B cell (primary cell): ENCODE measurements at regions not wholly inside any gene's neighbourhood (a gene's known extent, or its start where the extent isn't known, plus 50 kb on each side); places are given as distances from the start of the nearest gene placed in this dataset.

Experiments
- ATAC-seq: fragments of 200-7000 bp; cut with Tn5 transposase; one replicate; pipeline ENCODE4 v1.10.0; 2021; ENCODE audit warnings: low read depth, mild to moderate bottlenecking, moderate number of reproducible peaks, moderate library complexity
- CTCF ChIA-PET: fragments of 350-600 bp; sonication (Branson Sonifier 250); formaldehyde crosslinking; loops from one replicate; lab custom pipeline; 2021; ENCODE audit warnings: antibody characterized with exemption, inconsistent platforms; lab: Charles Lee
- POLR2A ChIA-PET: fragments of 350-600 bp; sonication (Branson Sonifier 250); formaldehyde crosslinking; loops from one replicate; lab custom pipeline; 2021; ENCODE audit warnings: antibody characterized with exemption; lab: Charles Lee
- DNase-seq: peaks from one replicate; pipeline ENCODE4 v3.0.0; 2013
- H2AFZ ChIP-seq: 2 replicates; pipeline ENCODE4 v1.6.1; 2012; ENCODE audit warnings: mild to moderate bottlenecking, low read depth, low read length; ENCODE audit not compliant: insufficient read depth, poor library complexity, severe bottlenecking
- H3K27ac ChIP-seq, 2 donors: 1 replicate in 1 of 2; 2 replicates in 1 of 2; pipeline ENCODE4 v1.5.1; 2012 to 2013; ENCODE audit warnings: low read length in 2 of 2, mild to moderate bottlenecking in 2 of 2, moderate library complexity in 1 of 2
- H3K27me3 ChIP-seq, 4 experiments: fragments of 200-600 bp in 1 of 4; sonication (generic) in 1 of 4; replicated peaks in 1 of 4; 1 replicate in 2 of 4; 2 replicates in 2 of 4; pipeline versions ENCODE4 v1.6.1 to v1.7.0; 2013 to 2016; ENCODE audit warnings: low read length in 3 of 4, mild to moderate bottlenecking in 2 of 4, mixed read lengths in 1 of 4, moderate library complexity in 1 of 4; ENCODE audit not compliant: insufficient read depth in 4 of 4, control insufficient read depth in 3 of 4; ENCODE audit errors: control extremely low read depth in 1 of 4
- H3K36me3 ChIP-seq, 2 experiments: replicated peaks in 1 of 2; 1 replicate in 1 of 2; 2 replicates in 1 of 2; pipeline versions ENCODE4 v1.6.1 to v1.7.1; 2013; ENCODE audit warnings: low read length in 1 of 2; ENCODE audit not compliant: insufficient read depth in 2 of 2, control insufficient read depth in 1 of 2; ENCODE audit errors: control extremely low read depth in 1 of 2, extremely low read depth in 1 of 2
- H3K4me1 ChIP-seq, 2 donors: fragments of 200-600 bp in 1 of 2; sonication (generic) in 1 of 2; 1 replicate in 1 of 2; 2 replicates in 1 of 2; pipeline versions ENCODE4 v1.5.1 to v1.6.1; 2013 to 2017; ENCODE audit warnings: low read length in 2 of 2; ENCODE audit not compliant: control insufficient read depth in 2 of 2, insufficient read depth in 2 of 2
- H3K4me2 ChIP-seq: replicated peaks from 2 replicates; pipeline ENCODE3; 2012; ENCODE audit warnings: mild to moderate bottlenecking, low read depth, low read length; ENCODE audit not compliant: poor library complexity, severe bottlenecking
- H3K4me3 ChIP-seq, 5 experiments: fragments of 200-600 bp in 1 of 5; sonication (generic) in 1 of 5; 1 replicate in 3 of 5; 2 replicates in 2 of 5; pipeline versions ENCODE4 v1.5.1 to v1.7.0; 2011 to 2016; ENCODE audit warnings: low read length in 4 of 5, mild to moderate bottlenecking in 4 of 5, low read depth in 2 of 5, control low read depth in 1 of 5, moderate library complexity in 1 of 5; ENCODE audit not compliant: insufficient read depth in 1 of 5; ENCODE audit errors: control extremely low read depth in 1 of 5, extremely low read depth in 1 of 5
- H3K79me2 ChIP-seq: fragments of 200-600 bp; sonication (generic); one replicate; pipeline ENCODE4 v1.6.0; 2016; ENCODE audit warnings: low read length; ENCODE audit not compliant: control insufficient read depth, insufficient read depth
- H3K9ac ChIP-seq: fragments of 200-600 bp; sonication (generic); 2 replicates; pipeline ENCODE4 v1.6.1; 2017; ENCODE audit warnings: mild to moderate bottlenecking, low read length, moderate library complexity
- H3K9me3 ChIP-seq, 3 donors: one replicate each; pipeline versions ENCODE4 v1.6.1 to v1.7.1; 2013; ENCODE audit warnings: low read length in 2 of 3; ENCODE audit not compliant: control insufficient read depth in 2 of 3, insufficient read depth in 1 of 3; ENCODE audit errors: control extremely low read depth in 1 of 3
- H4K20me1 ChIP-seq: 2 replicates; pipeline ENCODE4 v1.6.0; 2012; ENCODE audit warnings: mild to moderate bottlenecking, low read length; ENCODE audit not compliant: insufficient read depth, control insufficient read depth, poor library complexity, severe bottlenecking
- H3K27ac Mint-ChIP-seq: one replicate; pipeline ENCODE4 v1.8.0; 2021; ENCODE audit warnings: mixed read lengths
- H3K27me3 Mint-ChIP-seq: one replicate; pipeline ENCODE4 v1.8.0; 2021; ENCODE audit warnings: mixed read lengths
- H3K4me1 Mint-ChIP-seq: one replicate; pipeline ENCODE4 v1.8.0; 2021; ENCODE audit warnings: mixed read lengths
- H3K4me3 Mint-ChIP-seq: one replicate; pipeline ENCODE4 v1.8.0; 2021; ENCODE audit warnings: mixed read lengths
- H3K9me3 Mint-ChIP-seq: one replicate; pipeline ENCODE4 v1.8.0; 2022; ENCODE audit warnings: mixed read lengths; ENCODE audit not compliant: insufficient read depth
- CTCF ChIP-seq: fragments of 200-600 bp; IDR thresholded peaks from one replicate; pipeline ENCODE4 v1.8.0; 2022; ENCODE audit warnings: antibody characterized with exemption, mild to moderate bottlenecking
- EZH2 ChIP-seq: IDR thresholded peaks from 2 replicates; pipeline ENCODE4 v1.6.1; 2012; ENCODE audit warnings: borderline replicate concordance, low read depth, mild to moderate bottlenecking, moderate library complexity, low read length; ENCODE audit not compliant: insufficient read depth, poor library complexity, severe bottlenecking
- WGBS: methylation state at CpG from one replicate; pipeline ENCODE4 v1.1.5; 2013; ENCODE audit warnings: missing lambda C conversion rate; ENCODE audit not compliant: insufficient coverage; 5-methylcytosine and 5-hydroxymethylcytosine counted together
- intact Hi-C: fragments of 100-400 bp; cut with micrococcal nuclease; formaldehyde crosslinking; loops from one replicate; pipeline ENCODE4 v1.10.0; 2022

- ChIA-PET CTCF (no interaction called here), POLR2A (no interaction called here)
- no peak overlapping the region for H3K4me3 ChIP-seq
- H3K9me3 ChIP-seq, result peaks cover 0 to 7% (median 1%) of the 10 kb centered on the region in 3 donors
- Mint-ChIP-seq H3K27me3 (peaks cover 9% of the 10 kb centered on the region), H3K27ac (no peak overlapping the region), H3K4me1 (no peaks in the 10 kb centered on the region), H3K4me3 (no peak overlapping the region), H3K9me3 (peaks cover 13% of the 10 kb centered on the region)
- H3K4me2 ChIP-seq, result no peak overlapping the region
- H4K20me1 ChIP-seq, result no peaks in the 10 kb centered on the region
- DNase-seq (no peak), ATAC-seq (no peak)
- H3K79me2 ChIP-seq, result no peaks in the 10 kb centered on the region
- no peaks in the 10 kb centered on the region for H3K27me3 ChIP-seq
- no peak overlapping the region for H3K9ac ChIP-seq
- H3K36me3 ChIP-seq, result no peaks in the 10 kb centered on the region
- TF ChIP-seq EZH2, result no peak
- TF ChIP-seq CTCF, result no peak
- H2AFZ ChIP-seq, result no peak overlapping the region
- no peaks in the 10 kb centered on the region for H3K4me1 ChIP-seq
- intact Hi-C loops, result no loop called here
- H3K27ac ChIP-seq, result no peak overlapping the region
These were observed 117.3 kb upstream of the CDC42EP3 start for GRCh38 chr2:37788602-37789209.

- Histone ChIP-seq H3K4me1 (no peaks in the 10 kb centered on the region), H3K27me3 (no peaks in the 10 kb centered on the region), H3K27ac (no peak overlapping the region), H3K9ac (no peak overlapping the region), H3K4me2 (no peak overlapping the region), H3K79me2 (no peaks in the 10 kb centered on the region), H3K36me3 (no peaks in the 10 kb centered on the region), H3K9me3 (peaks cover 0 to 7% (median 1%) of the 10 kb centered on the region in 3 donors), H2AFZ (no peak overlapping the region), H3K4me3 (no peak overlapping the region), H4K20me1 (no peaks in the 10 kb centered on the region)
- WGBS, result no CpG with 5 or more reads among the region's 2 CpGs
- TF ChIP-seq CTCF (no peak), EZH2 (no peak)
- ChIA-PET CTCF (no interaction called here), POLR2A (no interaction called here)
- intact Hi-C loops, result no loop called here
- Mint-ChIP-seq H3K4me1 (no peaks in the 10 kb centered on the region), H3K27ac (no peak overlapping the region), H3K9me3 (peaks cover 13% of the 10 kb centered on the region), H3K4me3 (no peak overlapping the region), H3K27me3 (peaks cover 13% of the 10 kb centered on the region)
- no peak for DNase-seq
- ATAC-seq, result no peak
These were observed 118.6 kb upstream of the CDC42EP3 start for GRCh38 chr2:37790019-37790418.
